HCT116 (cell line): ENCODE measurements at regions not wholly inside any gene's neighbourhood (a gene's known extent, or its start where the extent isn't known, plus 50 kb on each side); places are given as distances from the start of the nearest gene placed in this dataset.

Source experiments
- ATAC-seq: fragments of 200-7000 bp; cut with Tn5 transposase; 2 replicates; pipeline ENCODE4 v1.9.1; 2020; ENCODE audit warnings: mild to moderate bottlenecking, moderate library complexity
- BruUV-seq: library from RNA; stranded (reverse); fragments of 400-500 nt; replicated peaks from 2 replicates; lab custom pipeline; 2021; lab: Mats Ljungman, UMichigan
- CTCF ChIA-PET: fragments of 300-600 bp; sonication (Branson Sonifier 250); formaldehyde crosslinking; loops from one replicate; lab custom pipeline; 2021; ENCODE audit warnings: antibody characterized with exemption; lab: Charles Lee
- POLR2A ChIA-PET: fragments of 300-600, 350-600 bp; sonication (Branson Sonifier 250); formaldehyde crosslinking; loops from one replicate; lab custom pipeline; 2021; ENCODE audit warnings: antibody characterized with exemption; lab: Charles Lee
- RAD21 ChIA-PET, 2 experiments: fragments of 300-600 bp; sonication (Branson Sonifier 250); formaldehyde crosslinking; loops; one replicate each; lab custom pipeline; 2023; ENCODE audit warnings: low total read pairs in 2 of 2; ENCODE audit not compliant: uncharacterized antibody in 2 of 2, unreplicated experiment in 2 of 2, low non-redundant PET in 1 of 2; lab: Charles Lee
- DNase-seq: peaks from one replicate; pipeline ENCODE4 v3.0.0-alpha.2; 2010; ENCODE audit warnings: low read depth, low spot score
- H2AFZ ChIP-seq: fragments of 200-600 bp; shearing (Covaris generic), sonication (generic); 2 replicates; pipeline ENCODE4 v1.6.1; 2017; ENCODE audit warnings: low read depth, mixed run types, mixed read lengths, antibody characterized with exemption, low read length; ENCODE audit not compliant: poor library complexity, severe bottlenecking
- H3K27ac ChIP-seq: 2 replicates; pipeline ENCODE4 v1.5.1; 2012; ENCODE audit warnings: low read depth, low read length
- H3K27me3 ChIP-seq: fragments of 200-600 bp; sonication (generic); 2 replicates; pipeline ENCODE4 v1.6.1; 2016; ENCODE audit warnings: mixed run types, low read length, mixed read lengths; ENCODE audit not compliant: insufficient read depth
- H3K36me3 ChIP-seq, 2 experiments: fragments of 200-500 bp in 1 of 2; fragments of 200-600 bp in 1 of 2; sonication (Bioruptor generic) in 1 of 2; sonication (generic) in 1 of 2; 2 replicates each; pipeline versions ENCODE4 v1.5.1 to v1.6.1; 2014 to 2016; ENCODE audit warnings: low read length in 2 of 2, inconsistent platforms in 1 of 2, mixed read lengths in 1 of 2, mixed run types in 1 of 2; ENCODE audit not compliant: insufficient read depth in 2 of 2, control insufficient read depth in 1 of 2
- H3K4me1 ChIP-seq, 2 experiments: fragments of 200-600 bp in 1 of 2; sonication (generic) in 1 of 2; 2 replicates each; pipeline versions ENCODE4 v1.5.1 to v1.6.1; 2012 to 2017; ENCODE audit warnings: low read length in 2 of 2, inconsistent platforms in 1 of 2, mild to moderate bottlenecking in 1 of 2, mixed read lengths in 1 of 2, mixed run types in 1 of 2, moderate library complexity in 1 of 2; ENCODE audit not compliant: insufficient read depth in 2 of 2, control insufficient read depth in 1 of 2
- H3K4me2 ChIP-seq: fragments of 200-600 bp; sonication (generic); 2 replicates; pipeline ENCODE4 v1.6.1; 2017; ENCODE audit warnings: mixed run types, low read length, mixed read lengths
- H3K4me3 ChIP-seq, 2 experiments: fragments of 200-600 bp in 1 of 2; sonication (generic) in 1 of 2; replicated peaks in 1 of 2; 2 replicates each; pipeline ENCODE4 v1.5.1; 2011 to 2016; ENCODE audit warnings: low read length in 2 of 2, control low read depth in 1 of 2, low read depth in 1 of 2, mild to moderate bottlenecking in 1 of 2, mixed read lengths in 1 of 2, mixed run types in 1 of 2
- H3K79me2 ChIP-seq: fragments of 200-600 bp; sonication (generic); 2 replicates; pipeline ENCODE4 v1.6.1; 2017; ENCODE audit warnings: mild to moderate bottlenecking, mixed run types, low read length, moderate library complexity, mixed read lengths; ENCODE audit not compliant: insufficient read depth
- H3K9ac ChIP-seq: fragments of 200-600 bp; sonication (generic); 2 replicates; pipeline ENCODE4 v1.6.1; 2016; ENCODE audit warnings: low read length, mixed read lengths
- H3K9me2 ChIP-seq: fragments of 200-600 bp; sonication (generic), shearing (Covaris generic); 2 replicates; pipeline ENCODE4 v1.6.1; 2017; ENCODE audit warnings: mixed run types, mild to moderate bottlenecking, moderate library complexity; ENCODE audit not compliant: insufficient read depth
- H3K9me3 ChIP-seq, 2 experiments: fragments of 200-500 bp in 1 of 2; fragments of 200-600 bp in 1 of 2; sonication (Bioruptor generic) in 1 of 2; sonication (generic) in 1 of 2; 2 replicates each; pipeline ENCODE4 v1.6.1; 2014 to 2017; ENCODE audit warnings: low read length in 2 of 2, mixed read lengths in 2 of 2, inconsistent platforms in 1 of 2, low read depth in 1 of 2, mild to moderate bottlenecking in 1 of 2, mixed run types in 1 of 2, moderate library complexity in 1 of 2; ENCODE audit not compliant: control insufficient read depth in 1 of 2, insufficient read depth in 1 of 2
- H4K20me1 ChIP-seq: fragments of 200-600 bp; sonication (generic), shearing (Covaris generic); 2 replicates; pipeline ENCODE4 v1.6.1; 2017; ENCODE audit warnings: mixed run types, mild to moderate bottlenecking, moderate library complexity; ENCODE audit not compliant: insufficient read depth
- ATF3 ChIP-seq: IDR thresholded peaks from 2 replicates; pipeline ENCODE4 v1.6.1; 2012
- CTCF ChIP-seq, 3 experiments: fragments of 200-600 bp in 1 of 3; sonication (generic) in 1 of 3; IDR thresholded peaks in 2 of 3; conservative IDR thresholded peaks in 1 of 3; 2 replicates each; pipeline ENCODE4 v1.5.1; 2012 to 2017; ENCODE audit warnings: low read depth in 2 of 3, low read length in 2 of 3, antibody characterized with exemption in 1 of 3, borderline replicate concordance in 1 of 3, control low read depth in 1 of 3, mild to moderate bottlenecking in 1 of 3, mixed read lengths in 1 of 3, mixed run types in 1 of 3, moderate library complexity in 1 of 3; ENCODE audit not compliant: insufficient read depth in 1 of 3
- ELF1 ChIP-seq: IDR thresholded peaks from 2 replicates; pipeline ENCODE4 v1.6.1; 2012; ENCODE audit warnings: low read depth, borderline replicate concordance
- FOSL1 ChIP-seq: IDR thresholded peaks from 2 replicates; pipeline ENCODE4 v1.6.1; 2012; ENCODE audit warnings: low read depth
- MAX ChIP-seq: IDR thresholded peaks from 2 replicates; pipeline ENCODE4 v1.6.1; 2012
- POLR2A ChIP-seq: IDR thresholded peaks from 2 replicates; pipeline ENCODE4 v1.7.0; 2011; ENCODE audit warnings: borderline replicate concordance; ENCODE audit not compliant: insufficient read depth, insufficient read length; ENCODE audit errors: extremely low read depth
- POLR2AphosphoS5 ChIP-seq: IDR thresholded peaks from 2 replicates; pipeline ENCODE4 v1.6.1; 2011; ENCODE audit warnings: mild to moderate bottlenecking, low read depth, low read length, moderate library complexity
- SIN3A ChIP-seq: IDR thresholded peaks from 2 replicates; pipeline ENCODE4 v1.6.1; 2012; ENCODE audit warnings: low read depth
- TCF7L2 ChIP-seq: IDR thresholded peaks from 2 replicates; pipeline ENCODE4 v1.7.0; 2011; ENCODE audit warnings: borderline replicate concordance, inconsistent platforms; ENCODE audit not compliant: insufficient read depth, insufficient read length; ENCODE audit errors: extremely low read depth
- YY1 ChIP-seq: IDR thresholded peaks from 2 replicates; pipeline ENCODE4 v1.6.1; 2011; ENCODE audit warnings: low read length, low read depth, moderate library complexity, mild to moderate bottlenecking; ENCODE audit not compliant: insufficient replicate concordance; ENCODE audit errors: extremely low read depth
- ZFX ChIP-seq: fragments of 450-650 bp; IDR thresholded peaks from 2 replicates; pipeline ENCODE4 v1.6.1; 2017
- intact Hi-C: fragments of 100-400 bp; cut with micrococcal nuclease; formaldehyde crosslinking; loops from 2 replicates; pipeline ENCODE4 v1.10.0; 2022

- peaks cover 18% of the 10 kb centered on the region for H3K27me3 ChIP-seq
- no peak overlapping the region for H2AFZ ChIP-seq
- intact Hi-C loops: no loop called here
- no peaks in the 10 kb centered on the region for H3K79me2 ChIP-seq
- no peak for DNase-seq
- no peaks in the 10 kb centered on the region for H3K9me2 ChIP-seq
- no peaks in the 10 kb centered on the region for H3K36me3 ChIP-seq
- CTCF ChIA-PET: no interaction called here
- H3K4me2 ChIP-seq: no peak overlapping the region
- H3K9ac ChIP-seq: no peak overlapping the region
- no peaks in the 10 kb centered on the region for H3K9me3 ChIP-seq
- H3K27ac ChIP-seq: no peak overlapping the region
- TF ChIP-seq MAX: no peak
- TF ChIP-seq YY1: no peak
- no peak for TF ChIP-seq POLR2AphosphoS5
- no peak for TF ChIP-seq FOSL1
- TF ChIP-seq SIN3A: no peak
- TF ChIP-seq TCF7L2: no peak
- TF ChIP-seq CTCF (IDR thresholded peaks at IDR 0.05 in 2 of 3, conservative IDR thresholded peaks at IDR 0.05 in 1 of 3; ENCODE audit: borderline replicate concordance in 1 of 3, insufficient read depth in 1 of 3, low read depth in 2 of 3, low read length in 2 of 3): no peak
- no peak for TF ChIP-seq ATF3
- TF ChIP-seq ZFX: no peak
- no peak for TF ChIP-seq ELF1
- TF ChIP-seq POLR2A: no peak
- no peaks in the 10 kb centered on the region for H4K20me1 ChIP-seq
- no peak overlapping the region for H3K4me3 ChIP-seq
- H3K4me1 ChIP-seq: no peaks in the 10 kb centered on the region
- ATAC-seq: no peak
- BruUV-seq: no TSS peak
- POLR2A ChIA-PET: no interaction called here
- RAD21 ChIA-PET: no interaction called here
These were observed 333.4 kb upstream of the RNF32 start for GRCh38 chr7:156307193-156307592.
